ENCODE measurements at regions not wholly inside any gene's neighbourhood (a gene's known extent, or its start where the extent isn't known, plus 50 kb on each side); places are given as distances from the start of the nearest gene placed in this dataset.
"Not testable (repeated sequence)": the region's sequence is repeated elsewhere in the genome, so short reads cannot be mapped to it uniquely, and the experiment has no call there.

GRCh38 chr16:29264080-29264837 lies 142.3 kb downstream of the NPIPB11 start:
- not testable (repeated sequence) for H3K9ac ChIP-seq (ENCODE audit: insufficient read length)

GRCh38 chr16:29262725-29263124 lies 143.8 kb downstream of the NPIPB11 start:
- not testable (repeated sequence) for H3K4me3 ChIP-seq; H3K36me3 ChIP-seq (ENCODE audit: insufficient read depth, low read length); H3K27ac ChIP-seq; DNase-seq (ENCODE audit: low read depth, low spot score); H3K9ac ChIP-seq (ENCODE audit: insufficient read length); H3K9me3 ChIP-seq (ENCODE audit: low read depth, low read length)

More at GRCh38 chr16:29264080-29264837, 142.3 kb downstream of the NPIPB11 start:
- not testable (repeated sequence) for H3K4me3 ChIP-seq; H3K27ac ChIP-seq; DNase-seq (ENCODE audit: low read depth, low spot score); H3K9me3 ChIP-seq (ENCODE audit: low read depth, low read length); H3K36me3 ChIP-seq (ENCODE audit: insufficient read depth, low read length)

DNA sequence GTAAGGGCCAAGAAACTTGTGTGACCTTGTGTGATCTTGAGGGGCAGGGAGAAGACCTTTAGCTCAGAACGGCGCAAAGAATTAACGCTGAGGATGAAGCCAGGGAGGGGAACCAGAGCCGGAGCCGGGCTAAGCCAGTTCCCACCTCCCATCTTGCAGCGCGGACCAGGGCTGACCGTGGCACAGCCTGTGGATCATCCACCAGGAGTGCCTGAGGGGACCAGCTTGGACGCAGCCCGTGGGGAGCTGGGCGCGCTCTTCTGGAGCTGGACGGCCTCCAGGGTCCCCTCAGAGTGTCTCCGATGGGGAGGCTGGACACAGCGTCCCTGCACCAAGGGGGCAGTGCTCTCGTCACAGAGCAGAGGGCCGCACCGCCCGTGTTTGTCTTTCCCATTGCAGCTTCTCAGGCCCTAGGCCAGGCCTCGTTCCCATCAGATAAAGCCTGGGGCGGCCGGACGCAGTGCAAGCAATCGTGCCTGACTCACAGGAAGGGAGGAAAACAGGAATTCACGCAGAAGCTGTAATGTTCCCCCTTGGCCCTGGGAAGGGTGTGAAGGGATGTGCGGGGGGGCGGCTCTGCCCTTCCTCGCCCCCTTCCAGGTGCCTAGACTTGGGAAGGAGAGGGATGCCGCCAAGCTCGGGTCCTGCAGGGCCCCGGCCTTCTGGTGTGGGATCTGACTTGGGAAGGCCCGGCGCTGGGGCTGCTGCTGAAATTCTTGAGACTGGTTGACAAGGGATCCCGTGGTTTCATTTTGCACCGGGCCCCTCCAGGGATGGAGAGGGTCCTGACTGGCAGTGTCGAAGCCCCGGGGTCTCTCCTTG lies 144.9 kb downstream of the NPIPB11 start:
- not testable (repeated sequence) for H3K9me3 ChIP-seq (ENCODE audit: low read depth, low read length); DNase-seq (ENCODE audit: low read depth, low spot score); H3K9ac ChIP-seq (ENCODE audit: insufficient read length); H3K27ac ChIP-seq; H3K36me3 ChIP-seq (ENCODE audit: insufficient read depth, low read length); H3K4me3 ChIP-seq

DNA sequence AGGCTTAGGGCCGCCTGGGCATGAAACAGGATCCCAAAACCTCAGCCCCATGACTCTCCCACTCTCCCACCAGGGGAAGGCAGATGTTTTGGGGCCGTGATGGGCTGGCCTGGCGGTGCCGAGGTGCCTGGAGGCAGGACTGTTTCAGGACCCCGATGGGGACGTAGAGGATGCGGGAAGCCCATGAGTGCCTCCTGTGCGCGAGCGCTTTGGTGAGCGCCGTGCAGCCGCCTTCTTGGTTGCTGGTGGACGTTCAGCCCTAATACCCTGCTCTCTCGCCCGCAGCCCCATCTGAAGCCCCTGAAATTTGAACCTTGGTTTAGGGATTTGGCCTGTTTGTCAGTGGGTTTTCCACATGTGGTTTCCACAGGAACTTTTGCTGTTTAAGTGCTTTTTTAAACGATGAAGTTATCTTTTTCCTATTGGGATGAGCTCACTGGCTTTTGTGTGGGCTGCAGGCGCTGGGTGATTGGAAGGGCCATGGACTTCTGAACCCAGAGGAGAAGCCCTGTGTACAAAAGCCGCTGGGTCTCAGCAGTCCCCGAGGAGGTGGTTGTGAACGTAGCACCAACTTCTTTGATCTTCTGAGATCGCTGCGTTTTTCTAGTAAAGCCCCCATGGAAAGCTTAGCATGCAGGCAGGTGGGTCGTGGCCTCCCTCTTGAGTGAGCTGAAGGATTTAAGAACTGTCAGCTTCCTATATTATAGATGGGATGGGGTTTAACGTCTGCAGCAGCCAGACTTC lies 145.7 kb downstream of the NPIPB11 start:
- not testable (repeated sequence) for H3K9me3 ChIP-seq (ENCODE audit: low read depth, low read length); H3K4me3 ChIP-seq; H3K9ac ChIP-seq (ENCODE audit: insufficient read length); H3K36me3 ChIP-seq (ENCODE audit: insufficient read depth, low read length); DNase-seq (ENCODE audit: low read depth, low spot score); H3K27ac ChIP-seq

DNA sequence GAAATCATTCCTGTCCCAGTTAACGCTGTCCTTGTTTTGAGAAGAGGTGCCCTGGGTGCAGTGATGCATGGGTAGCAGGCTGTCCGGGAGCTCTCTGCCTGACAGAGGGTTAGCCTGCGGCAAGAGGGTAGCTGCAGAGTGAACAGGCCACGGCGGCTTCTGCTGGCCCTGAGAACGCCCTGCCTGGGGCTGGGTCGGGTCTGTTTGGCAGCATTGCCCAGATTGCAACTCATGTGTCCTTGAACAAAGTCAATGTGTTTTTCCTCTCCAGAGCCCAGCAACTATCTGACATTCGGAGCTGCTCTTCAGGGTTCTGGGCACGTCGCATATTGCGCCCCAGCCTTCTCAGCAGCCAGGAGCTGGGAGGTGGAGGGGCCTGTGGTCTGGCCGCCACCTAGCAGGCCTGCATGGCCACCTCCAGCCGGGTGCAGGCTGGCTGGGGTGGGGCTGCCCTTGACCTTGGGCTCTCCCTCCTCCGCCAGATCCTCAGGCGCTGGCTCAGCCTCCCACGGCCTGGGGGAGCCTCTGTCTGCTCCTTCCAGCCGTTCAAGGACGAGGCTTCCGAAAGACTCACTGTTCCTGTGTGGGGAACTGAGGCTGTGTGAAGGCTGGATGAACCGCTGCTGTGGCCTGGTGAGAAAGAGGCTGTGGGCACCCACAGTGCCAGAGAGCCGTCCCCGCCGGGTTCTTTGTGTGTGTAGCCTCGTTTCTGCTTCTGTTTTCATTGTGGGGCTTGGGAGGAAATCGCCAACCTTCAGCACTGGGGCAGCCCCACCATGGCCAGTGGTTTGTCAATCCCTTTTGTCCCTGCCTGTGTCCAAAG lies 146.7 kb downstream of the NPIPB11 start:
- not testable (repeated sequence) for H3K9ac ChIP-seq (ENCODE audit: insufficient read length); H3K36me3 ChIP-seq (ENCODE audit: insufficient read depth, low read length); H3K4me3 ChIP-seq; DNase-seq (ENCODE audit: low read depth, low spot score); H3K27ac ChIP-seq; H3K9me3 ChIP-seq (ENCODE audit: low read depth, low read length)

DNA sequence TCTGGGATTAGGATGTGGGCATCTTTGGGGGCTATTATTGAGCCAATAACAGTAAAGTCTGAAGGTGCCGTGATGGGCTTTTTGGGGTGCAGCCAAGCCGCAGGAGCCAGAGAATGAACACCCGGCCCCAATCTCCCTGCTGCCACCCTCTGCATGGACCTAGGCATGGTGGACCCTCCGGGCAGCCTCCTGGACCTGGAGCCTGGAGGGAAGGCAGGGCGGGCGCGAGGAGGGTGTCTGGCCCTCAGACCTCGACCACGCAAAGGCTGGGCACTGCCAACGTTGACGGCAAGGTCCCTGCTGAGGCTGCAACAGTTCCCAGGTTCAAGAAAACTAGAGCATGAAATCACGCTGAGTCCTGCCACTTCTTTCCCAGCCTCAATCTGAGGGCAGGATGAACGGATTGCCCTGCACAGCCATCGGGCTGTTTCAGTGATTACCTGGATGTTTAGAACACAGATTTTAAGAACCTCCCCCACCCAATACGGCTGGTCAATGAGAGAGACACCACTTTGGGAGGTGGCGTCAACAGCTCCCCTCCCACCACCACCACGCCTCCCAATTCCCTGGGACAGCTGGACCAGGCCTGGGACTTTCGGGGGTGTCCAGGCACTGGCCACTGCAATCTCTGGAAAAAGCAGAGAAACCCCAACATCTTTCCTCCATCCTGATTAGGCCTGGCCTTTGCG lies 147.4 kb downstream of the NPIPB11 start:
- not testable (repeated sequence) for H3K9me3 ChIP-seq (ENCODE audit: low read depth, low read length); DNase-seq (ENCODE audit: low read depth, low spot score); H3K27ac ChIP-seq; H3K9ac ChIP-seq (ENCODE audit: insufficient read length); H3K4me3 ChIP-seq; H3K36me3 ChIP-seq (ENCODE audit: insufficient read depth, low read length)

DNA sequence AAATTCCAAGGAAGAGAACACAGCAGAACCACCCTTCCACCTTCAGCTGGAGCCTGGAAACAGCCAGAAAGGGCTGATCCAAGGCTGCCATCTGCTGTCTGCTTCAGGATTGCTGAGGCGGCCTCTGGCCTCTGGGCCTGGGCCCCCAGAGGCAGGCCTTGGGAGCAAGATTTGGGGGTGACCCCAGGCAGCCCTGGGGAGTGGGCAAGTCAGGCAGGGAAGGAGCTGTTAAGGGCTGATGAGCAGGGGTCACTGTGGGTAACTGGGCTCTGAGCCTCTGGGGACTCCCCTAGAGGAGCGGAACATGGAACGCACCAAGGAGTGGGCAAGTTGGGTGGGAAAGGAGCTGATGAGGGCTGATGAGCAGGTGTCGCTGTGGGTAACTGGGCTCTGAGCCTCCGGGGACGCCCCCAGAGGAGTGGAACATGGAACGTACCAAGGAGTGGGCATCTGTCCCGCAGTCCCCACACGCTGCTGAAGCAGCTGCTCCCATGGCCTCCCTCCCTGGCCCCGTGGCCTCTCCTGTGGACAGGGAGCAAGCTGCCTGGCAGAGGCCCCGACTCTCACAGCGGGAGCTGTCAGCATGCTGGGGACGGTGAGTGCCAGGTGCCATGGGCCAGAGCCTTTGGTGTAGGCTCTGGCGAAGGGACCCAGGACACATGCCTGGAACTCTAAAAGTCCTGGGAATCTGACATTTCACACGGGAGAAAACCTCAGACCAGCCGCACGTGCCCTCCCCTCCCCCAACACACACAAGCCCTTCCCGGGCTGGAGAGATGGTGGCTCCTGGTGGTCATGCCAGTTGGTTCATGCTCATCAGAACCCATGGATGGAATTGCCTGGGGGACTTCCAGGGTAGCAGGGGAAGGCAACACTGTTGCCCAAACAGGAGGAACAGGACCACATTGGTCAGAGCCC lies 148.8 kb downstream of the NPIPB11 start:
- not testable (repeated sequence) for H3K9me3 ChIP-seq (ENCODE audit: low read depth, low read length); H3K27ac ChIP-seq; DNase-seq (ENCODE audit: low read depth, low spot score); H3K36me3 ChIP-seq (ENCODE audit: insufficient read depth, low read length); H3K9ac ChIP-seq (ENCODE audit: insufficient read length); H3K4me3 ChIP-seq

DNA sequence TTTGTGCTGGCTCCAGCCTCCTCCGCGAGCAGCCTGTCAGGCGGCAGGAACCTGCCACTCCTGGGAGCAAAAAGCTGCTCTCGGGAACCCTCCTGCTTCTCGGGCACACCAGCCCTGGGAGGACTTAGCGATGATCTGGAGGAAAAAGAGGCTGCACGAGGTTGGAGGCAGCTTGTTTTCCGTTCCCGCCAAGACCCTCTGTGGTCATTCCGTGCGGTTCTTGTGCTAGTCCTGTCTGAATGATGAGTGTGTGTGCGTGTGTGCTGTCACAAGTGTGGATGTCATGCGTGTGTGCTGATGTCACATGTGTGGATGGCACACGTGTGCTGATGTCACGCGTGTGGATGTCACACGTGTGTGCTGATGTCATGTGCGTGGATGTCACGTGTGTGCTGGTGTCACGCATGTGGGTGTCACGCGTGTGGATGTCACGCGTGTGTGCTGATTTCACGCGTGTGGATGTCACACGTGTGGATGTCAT lies 150.0 kb downstream of the NPIPB11 start:
- DNase-seq (ENCODE audit: low read depth, low spot score), result no peak

DNA sequence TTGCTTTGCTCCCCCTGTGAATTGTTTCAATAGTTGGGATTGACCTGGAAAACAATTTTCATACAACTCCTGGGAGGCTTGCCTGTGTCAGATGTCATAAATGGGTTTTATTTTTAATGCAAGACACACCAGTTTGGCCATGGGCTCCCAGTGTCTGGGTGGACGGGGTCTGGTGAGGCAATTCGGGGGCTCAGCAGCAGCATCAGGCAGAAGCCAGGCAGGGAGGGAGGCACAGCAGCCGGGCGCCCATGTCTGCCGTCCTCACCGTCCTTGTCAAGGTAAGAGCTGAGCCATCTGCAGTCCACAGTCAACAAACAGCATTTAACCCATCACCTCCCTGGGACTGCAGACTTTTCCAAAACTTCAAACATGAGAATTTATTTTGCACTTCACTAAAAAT lies 150.6 kb downstream of the NPIPB11 start:
- not testable (repeated sequence) for H3K4me3 ChIP-seq; H3K36me3 ChIP-seq (ENCODE audit: insufficient read depth, low read length); H3K9me3 ChIP-seq (ENCODE audit: low read depth, low read length); H3K9ac ChIP-seq (ENCODE audit: insufficient read length); DNase-seq (ENCODE audit: low read depth, low spot score); H3K27ac ChIP-seq

More for the DNA sequence above, 150.0 kb downstream of the NPIPB11 start:
- Histone ChIP-seq H3K4me3 (no peak overlapping the region), H3K36me3 (ENCODE audit: insufficient read depth, low read length) (no peaks in the 10 kb centered on the region), H3K27ac (no peak overlapping the region), H3K9me3 (ENCODE audit: low read depth, low read length) (no peaks in the 10 kb centered on the region), H3K9ac (ENCODE audit: insufficient read length) (no peak overlapping the region)
- TF ChIP-seq POLR2AphosphoS5 (IDR thresholded peaks at IDR 0.05; ENCODE audit: borderline replicate concordance, low read depth, low read length) (no peak), FOXP2 (optimal IDR thresholded peaks at IDR 0.05; ENCODE audit: control extremely low read depth, extremely low read length, insufficient read depth) (no peak), EZH2 (IDR thresholded peaks at IDR 0.05) (no peak)

DNA sequence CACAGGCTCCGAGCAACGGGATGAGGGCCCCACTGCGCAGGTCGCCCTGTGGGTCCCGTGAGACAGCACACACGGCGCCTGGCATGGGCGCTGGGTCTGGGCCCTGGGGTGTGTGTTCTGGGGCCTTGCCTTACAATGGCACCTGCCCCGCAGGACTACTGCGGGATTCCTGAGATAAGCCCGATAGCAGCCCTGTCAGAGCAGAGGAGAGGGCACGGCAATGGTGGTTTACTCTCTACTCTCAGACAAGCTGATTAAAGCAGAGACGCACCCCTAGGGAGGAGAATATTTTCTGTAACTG lies 151.1 kb downstream of the NPIPB11 start:
- not testable (repeated sequence) for H3K4me3 ChIP-seq; H3K27ac ChIP-seq; H3K9me3 ChIP-seq (ENCODE audit: low read depth, low read length); DNase-seq (ENCODE audit: low read depth, low spot score); H3K9ac ChIP-seq (ENCODE audit: insufficient read length); H3K36me3 ChIP-seq (ENCODE audit: insufficient read depth, low read length)
